ENCODE measurements at regions not wholly inside any gene's neighbourhood (a gene's known extent, or its start where the extent isn't known, plus 50 kb on each side); places are given as distances from the start of the nearest gene placed in this dataset.

- intact Hi-C loops (cut with DNase I; ENCODE audit: low total_unique reads): no loop called here
- TF ChIP-seq POLR2A (IDR thresholded peaks at IDR 0.05) (no peak), CTCF (IDR thresholded peaks at IDR 0.05) (no peak)
Measured at GRCh38 chr5:133807348-133807747, 161.1 kb downstream of the C5orf15 start.

GRCh38 chr5:133806847-133807246 lies 161.6 kb downstream of the C5orf15 start:
- Histone ChIP-seq H3K27me3 (no peaks in the 10 kb centered on the region), H3K9me3 (no peaks in the 10 kb centered on the region), H3K36me3 (no peaks in the 10 kb centered on the region), H3K4me3 (no peak overlapping the region), H3K27ac (no peak overlapping the region), H3K4me1 (no peaks in the 10 kb centered on the region)
- no peak for TF ChIP-seq CTCF (IDR thresholded peaks at IDR 0.05)
- no peak for TF ChIP-seq POLR2A (IDR thresholded peaks at IDR 0.05)
- intact Hi-C loops (cut with DNase I; ENCODE audit: low total_unique reads): no loop called here
- DNase-seq: no peak

More at GRCh38 chr5:133807348-133807747, 161.1 kb downstream of the C5orf15 start:
- Histone ChIP-seq H3K27me3 (no peaks in the 10 kb centered on the region), H3K27ac (no peak overlapping the region), H3K9me3 (no peaks in the 10 kb centered on the region), H3K36me3 (no peaks in the 10 kb centered on the region), H3K4me3 (no peak overlapping the region), H3K4me1 (no peaks in the 10 kb centered on the region)
- DNase-seq: no peak

- intact Hi-C loops (cut with DNase I; ENCODE audit: low total_unique reads): no loop called here
- no peak overlapping the region for H3K27ac ChIP-seq
- H3K27me3 ChIP-seq: no peaks in the 10 kb centered on the region
- no peak for TF ChIP-seq CTCF (IDR thresholded peaks at IDR 0.05)
- no peak for TF ChIP-seq POLR2A (IDR thresholded peaks at IDR 0.05)
- no peaks in the 10 kb centered on the region for H3K4me1 ChIP-seq
- no peak overlapping the region for H3K4me3 ChIP-seq
- no peaks in the 10 kb centered on the region for H3K9me3 ChIP-seq
- no peak for DNase-seq
- no peaks in the 10 kb centered on the region for H3K36me3 ChIP-seq
Measured at GRCh38 chr5:133801955-133802751, 166.3 kb downstream of the C5orf15 start.

GRCh38 chr5:133801431-133801830 lies 167.0 kb downstream of the C5orf15 start:
- Histone ChIP-seq H3K4me3 (no peak overlapping the region), H3K36me3 (no peaks in the 10 kb centered on the region), H3K9me3 (no peaks in the 10 kb centered on the region), H3K27me3 (no peaks in the 10 kb centered on the region), H3K27ac (no peak overlapping the region), H3K4me1 (no peaks in the 10 kb centered on the region)
- TF ChIP-seq CTCF (IDR thresholded peaks at IDR 0.05): no peak
- TF ChIP-seq POLR2A (IDR thresholded peaks at IDR 0.05): no peak
- no peak for DNase-seq
- intact Hi-C loops (cut with DNase I; ENCODE audit: low total_unique reads): no loop called here

- DNase-seq: no peak
- Histone ChIP-seq H3K9me3 (no peaks in the 10 kb centered on the region), H3K27me3 (no peaks in the 10 kb centered on the region), H3K36me3 (no peaks in the 10 kb centered on the region), H3K4me1 (no peaks in the 10 kb centered on the region), H3K27ac (no peak overlapping the region), H3K4me3 (no peak overlapping the region)
- TF ChIP-seq POLR2A (IDR thresholded peaks at IDR 0.05) (no peak), CTCF (IDR thresholded peaks at IDR 0.05) (no peak)
- intact Hi-C loops (cut with DNase I; ENCODE audit: low total_unique reads): no loop called here
Measured at GRCh38 chr5:133799571-133800237, 168.7 kb downstream of the C5orf15 start.

All from uterus (tissue), 3 donors.